HAP-1 (cell line): ENCODE measurements at regions not wholly inside any gene's neighbourhood (a gene's known extent, or its start where the extent isn't known, plus 50 kb on each side); places are given as distances from the start of the nearest gene placed in this dataset.

Experiments used
- DNase-seq, 2 experiments: peaks; one replicate each; pipeline ENCODE4 v3.0.0-alpha.2; 2016 to 2020; ENCODE audit warnings: low spot score in 2 of 2
- H3K27me3 ChIP-seq: fragments of 250-450 bp; sonication (Bioruptor Pico); 2 replicates; pipeline ENCODE4 v1.5.1; 2020; ENCODE audit warnings: low read depth, mild to moderate bottlenecking, moderate library complexity
- H3K36me3 ChIP-seq: fragments of 250-450 bp; sonication (Bioruptor Pico); replicated peaks from 2 replicates; pipeline ENCODE4 v1.5.1; 2020; ENCODE audit warnings: mild to moderate bottlenecking
- H3K4me1 ChIP-seq: fragments of 250-450 bp; sonication (Bioruptor Pico); 2 replicates; pipeline ENCODE4 v1.5.1; 2020; ENCODE audit warnings: mild to moderate bottlenecking
- H3K4me3 ChIP-seq: fragments of 250-450 bp; sonication (Bioruptor Pico); 2 replicates; pipeline ENCODE4 v1.5.1; 2020; ENCODE audit warnings: mild to moderate bottlenecking, moderate library complexity
- H3K9me3 ChIP-seq: fragments of 250-450 bp; sonication (Bioruptor Pico); 2 replicates; pipeline ENCODE4 v1.5.1; 2020; ENCODE audit warnings: mild to moderate bottlenecking, moderate library complexity
- in situ Hi-C: fragments of 300-500 bp; cut with MboI; formaldehyde crosslinking; loops from 3 replicates; pipeline ENCODE4 v1.14.3; 2020; ENCODE audit warnings: low sequenced_read_pairs, inconsistent platforms, mixed read lengths

GRCh38 chr16:82522026-82522425 is 104.7 kb upstream of the CDH13 start:
- Histone ChIP-seq H3K27me3 (no peaks in the 10 kb centered on the region), H3K4me1 (no peaks in the 10 kb centered on the region), H3K36me3 (no peaks in the 10 kb centered on the region), H3K4me3 (no peak overlapping the region), H3K9me3 (no peaks in the 10 kb centered on the region)
- DNase-seq = no peak
- in situ Hi-C loops = no loop called here

- H3K4me3 ChIP-seq = no peak overlapping the region
Observed at GRCh38 chr16:82518811-82519210, 108.0 kb upstream of the CDH13 start.

GRCh38 chr16:82514262-82514661 is 112.5 kb upstream of the CDH13 start:
- Histone ChIP-seq H3K27me3 (peaks cover 4% of the 10 kb centered on the region; the same call in 1 of the 2 replicates), H3K9me3 (no peaks in the 10 kb centered on the region; the same call in 1 of the 2 replicates), H3K36me3 (no peaks in the 10 kb centered on the region), H3K4me3 (no peak overlapping the region), H3K4me1 (no peaks in the 10 kb centered on the region)
- in situ Hi-C loops = no loop called here
- no peak for DNase-seq

More at GRCh38 chr16:82518811-82519210, 108.0 kb upstream of the CDH13 start:
- Histone ChIP-seq H3K27me3 (peaks cover 4% of the 10 kb centered on the region; the same call in 1 of the 2 replicates), H3K36me3 (no peaks in the 10 kb centered on the region), H3K4me1 (no peaks in the 10 kb centered on the region), H3K9me3 (no peaks in the 10 kb centered on the region)
- DNase-seq = no peak
- in situ Hi-C loops = no loop called here

GRCh38 chr16:82510789-82511305 is 115.9 kb upstream of the CDH13 start:
- Histone ChIP-seq H3K4me3 (no peak overlapping the region), H3K36me3 (no peaks in the 10 kb centered on the region), H3K4me1 (no peaks in the 10 kb centered on the region), H3K9me3 (peaks cover 2% of the 10 kb centered on the region), H3K27me3 (peaks cover 4% of the 10 kb centered on the region; the same call in 1 of the 2 replicates)
- in situ Hi-C loops = no loop called here
- no peak for DNase-seq

- no peak for DNase-seq
- no peaks in the 10 kb centered on the region for H3K36me3 ChIP-seq
- in situ Hi-C loops = no loop called here
Observed at GRCh38 chr16:82509691-82510430, 116.9 kb upstream of the CDH13 start.

GRCh38 chr16:82506692-82507670 is 119.8 kb upstream of the CDH13 start:
- Histone ChIP-seq H3K4me3 (no peak overlapping the region), H3K9me3 (peaks cover 2% of the 10 kb centered on the region), H3K27me3 (no peaks in the 10 kb centered on the region), H3K4me1 (no peaks in the 10 kb centered on the region), H3K36me3 (no peaks in the 10 kb centered on the region)
- DNase-seq = no peak
- in situ Hi-C loops = no loop called here

More at GRCh38 chr16:82509691-82510430, 116.9 kb upstream of the CDH13 start:
- no peaks in the 10 kb centered on the region for H3K4me1 ChIP-seq
- H3K9me3 ChIP-seq = peaks cover 2% of the 10 kb centered on the region
- H3K27me3 ChIP-seq = no peaks in the 10 kb centered on the region; the same call in 1 of the 2 replicates
- no peak overlapping the region for H3K4me3 ChIP-seq

- in situ Hi-C loops = no loop called here
- Histone ChIP-seq H3K4me1 (no peaks in the 10 kb centered on the region), H3K27me3 (no peaks in the 10 kb centered on the region), H3K9me3 (peaks cover 2% of the 10 kb centered on the region; the same call in 1 of the 2 replicates), H3K36me3 (no peaks in the 10 kb centered on the region), H3K4me3 (no peak overlapping the region)
- DNase-seq = no peak
Observed at GRCh38 chr16:82504836-82505235, 121.9 kb upstream of the CDH13 start.

- Histone ChIP-seq H3K27me3 (no peaks in the 10 kb centered on the region), H3K4me1 (peaks cover 7% of the 10 kb centered on the region), H3K36me3 (no peaks in the 10 kb centered on the region), H3K9me3 (no peaks in the 10 kb centered on the region), H3K4me3 (no peak overlapping the region)
- DNase-seq = peak in 1 of 2 experiments; percentile 63
- in situ Hi-C loops = no loop called here
Observed at GRCh38 chr16:82499302-82499701, 127.5 kb upstream of the CDH13 start.

GRCh38 chr16:82497139-82497538 is 129.6 kb upstream of the CDH13 start:
- no peak overlapping the region for H3K4me3 ChIP-seq
- no peaks in the 10 kb centered on the region for H3K36me3 ChIP-seq
- in situ Hi-C loops = no loop called here
- no peaks in the 10 kb centered on the region for H3K9me3 ChIP-seq
- H3K27me3 ChIP-seq = 0 out of 2 replicates have a peak, but pooled peaks cover 2% of the 10 kb centered on the region
- H3K4me1 ChIP-seq = peaks cover 7% of the 10 kb centered on the region
- DNase-seq = no peak

GRCh38 chr16:82488460-82488859 is 138.3 kb upstream of the CDH13 start:
- no peak overlapping the region for H3K4me3 ChIP-seq
- no peaks in the 10 kb centered on the region for H3K4me1 ChIP-seq
- H3K9me3 ChIP-seq = no peaks in the 10 kb centered on the region
- no peaks in the 10 kb centered on the region for H3K36me3 ChIP-seq
- no peak for DNase-seq
- in situ Hi-C loops = no loop called here
- peaks cover 10% of the 10 kb centered on the region for H3K27me3 ChIP-seq

- in situ Hi-C loops = no loop called here
- no peaks in the 10 kb centered on the region for H3K9me3 ChIP-seq
- DNase-seq = no peak
- no peaks in the 10 kb centered on the region for H3K36me3 ChIP-seq
- H3K4me3 ChIP-seq = no peak overlapping the region
- H3K4me1 ChIP-seq = no peaks in the 10 kb centered on the region
- H3K27me3 ChIP-seq = peaks cover 5% of the 10 kb centered on the region
Observed at GRCh38 chr16:82481455-82481854, 145.3 kb upstream of the CDH13 start.

GRCh38 chr16:82476786-82477185 is 150.0 kb upstream of the CDH13 start:
- no peak for DNase-seq
- no peaks in the 10 kb centered on the region for H3K36me3 ChIP-seq
- in situ Hi-C loops = no loop called here
- H3K27me3 ChIP-seq = no peaks in the 10 kb centered on the region
- H3K4me1 ChIP-seq = no peaks in the 10 kb centered on the region
- H3K9me3 ChIP-seq = no peaks in the 10 kb centered on the region
- H3K4me3 ChIP-seq = no peak overlapping the region

- H3K36me3 ChIP-seq = no peaks in the 10 kb centered on the region
- in situ Hi-C loops = no loop called here
Observed at GRCh38 chr16:82470620-82471152, 156.1 kb upstream of the CDH13 start.

More at GRCh38 chr16:82470620-82471152, 156.1 kb upstream of the CDH13 start:
- no peak for DNase-seq
- H3K27me3 ChIP-seq = no peaks in the 10 kb centered on the region
- no peaks in the 10 kb centered on the region for H3K9me3 ChIP-seq
- no peaks in the 10 kb centered on the region for H3K4me1 ChIP-seq
- H3K4me3 ChIP-seq = no peak overlapping the region
